H9 (cell line): ENCODE measurements at regions not wholly inside any gene's neighbourhood (a gene's known extent, or its start where the extent isn't known, plus 50 kb on each side); places are given as distances from the start of the nearest gene placed in this dataset.

Experiments
- DNase-seq: peaks from one replicate; pipeline ENCODE4 v3.0.0-alpha.2; 2017
- H2AFZ ChIP-seq: one replicate; pipeline ENCODE4 v1.6.1; 2013; ENCODE audit warnings: mild to moderate bottlenecking, low read length, control low read depth, moderate library complexity
- H2AK5ac ChIP-seq: 2 replicates; pipeline ENCODE4 v1.6.1; 2013; ENCODE audit warnings: low read length, control low read depth, mixed read lengths; ENCODE audit not compliant: insufficient read length
- H2BK120ac ChIP-seq: one replicate; pipeline ENCODE4 v1.6.1; 2013; ENCODE audit warnings: low read depth, mild to moderate bottlenecking, low read length, control low read depth, inconsistent platforms; ENCODE audit not compliant: poor library complexity, severe bottlenecking
- H2BK12ac ChIP-seq: 2 replicates; pipeline ENCODE4 v1.6.1; 2013; ENCODE audit warnings: low read length, control low read depth, mixed read lengths, low read depth; ENCODE audit not compliant: insufficient read length
- H2BK15ac ChIP-seq: 2 replicates; pipeline ENCODE4 v1.6.1; 2013; ENCODE audit warnings: low read depth, low read length, control low read depth
- H2BK20ac ChIP-seq: one replicate; pipeline ENCODE4 v1.6.1; 2013; ENCODE audit warnings: low read depth, mild to moderate bottlenecking, low read length, control low read depth, inconsistent platforms; ENCODE audit not compliant: poor library complexity, severe bottlenecking
- H2BK5ac ChIP-seq: 2 replicates; pipeline ENCODE4 v1.6.1; 2013; ENCODE audit warnings: low read length, control low read depth, mixed read lengths; ENCODE audit not compliant: insufficient read length
- H3K14ac ChIP-seq: 2 replicates; pipeline ENCODE4 v1.6.1; 2013; ENCODE audit warnings: low read length, control low read depth; ENCODE audit not compliant: insufficient read depth
- H3K18ac ChIP-seq: 2 replicates; pipeline ENCODE4 v1.6.1; 2013; ENCODE audit warnings: low read depth, mild to moderate bottlenecking, mixed read lengths, low read length, control low read depth; ENCODE audit not compliant: insufficient read length
- H3K23ac ChIP-seq: 2 replicates; pipeline ENCODE4 v1.6.1; 2013; ENCODE audit warnings: low read length, control low read depth, mixed read lengths, low read depth; ENCODE audit not compliant: insufficient read length
- H3K23me2 ChIP-seq: 2 replicates; pipeline ENCODE4 v1.6.1; 2013; ENCODE audit warnings: low read depth, mild to moderate bottlenecking, mixed read lengths, low read length, control low read depth; ENCODE audit not compliant: insufficient read length, poor library complexity, severe bottlenecking
- H3K27ac ChIP-seq: 2 replicates; pipeline ENCODE4 v1.5.1; 2013; ENCODE audit warnings: low read length, control low read depth, mixed read lengths, low read depth; ENCODE audit not compliant: insufficient read length
- H3K27me3 ChIP-seq: 2 replicates; pipeline ENCODE4 v1.6.1; 2013; ENCODE audit warnings: low read length, control low read depth, inconsistent platforms; ENCODE audit not compliant: insufficient read depth
- H3K4ac ChIP-seq: 2 replicates; pipeline ENCODE4 v1.6.1; 2013; ENCODE audit warnings: low read depth, mild to moderate bottlenecking, control low read depth, inconsistent platforms, low read length, moderate library complexity
- H3K4me1 ChIP-seq: 2 replicates; pipeline ENCODE4 v1.6.1; 2013; ENCODE audit warnings: low read length, control low read depth, inconsistent platforms; ENCODE audit not compliant: insufficient read depth
- H3K4me2 ChIP-seq: 2 replicates; pipeline ENCODE4 v1.6.1; 2013; ENCODE audit warnings: low read length, control low read depth, mixed read lengths; ENCODE audit not compliant: insufficient read length, insufficient read depth
- H3K56ac ChIP-seq: 2 replicates; pipeline ENCODE4 v1.6.1; 2013; ENCODE audit warnings: low read depth, mild to moderate bottlenecking, mixed read lengths, low read length, control low read depth; ENCODE audit not compliant: insufficient read length
- H3K79me1 ChIP-seq: 2 replicates; pipeline ENCODE4 v1.6.1; 2013; ENCODE audit warnings: low read depth, mild to moderate bottlenecking, moderate library complexity, low read length, control low read depth, inconsistent platforms; ENCODE audit not compliant: insufficient read depth, poor library complexity, severe bottlenecking
- H3K79me2 ChIP-seq: 2 replicates; pipeline ENCODE4 v1.6.1; 2013; ENCODE audit warnings: low read length, control low read depth, inconsistent platforms; ENCODE audit not compliant: insufficient read depth
- H3K9ac ChIP-seq: 2 replicates; pipeline ENCODE4 v1.6.1; 2013; ENCODE audit warnings: low read length, control low read depth, mixed read lengths; ENCODE audit not compliant: insufficient read length; ENCODE audit errors: extremely low read depth
- H3K9me3 ChIP-seq: one replicate; pipeline ENCODE4 v1.6.1; 2013; ENCODE audit warnings: low read depth, low read length, inconsistent platforms; ENCODE audit not compliant: control insufficient read depth
- H3T11ph ChIP-seq: one replicate; pipeline ENCODE4 v1.6.1; 2013; ENCODE audit warnings: mild to moderate bottlenecking, low read length, control low read depth, inconsistent platforms
- H4K20me1 ChIP-seq: one replicate; pipeline ENCODE4 v1.6.1; 2013; ENCODE audit not compliant: control insufficient read depth, insufficient read length, insufficient read depth
- H4K5ac ChIP-seq: 2 replicates; pipeline ENCODE4 v1.6.1; 2013; ENCODE audit warnings: low read depth, mild to moderate bottlenecking, mixed read lengths, low read length, control low read depth; ENCODE audit not compliant: insufficient read length
- H4K8ac ChIP-seq: replicated peaks from 2 replicates; pipeline ENCODE4 v1.6.1; 2013; ENCODE audit warnings: low read length, control low read depth, mixed read lengths, low read depth; ENCODE audit not compliant: insufficient read length
- H4K91ac ChIP-seq: 2 replicates; pipeline ENCODE4 v1.6.1; 2013; ENCODE audit warnings: low read depth, mild to moderate bottlenecking, moderate library complexity, mixed read lengths, low read length, control low read depth; ENCODE audit not compliant: insufficient read length
- H3K27ac Mint-ChIP-seq, 3 experiments: 2 replicates in 2 of 3; 3 replicates in 1 of 3; pipeline ENCODE4 v1.8.0; 2020 to 2021; ENCODE audit warnings: mixed read lengths in 3 of 3, mild to moderate bottlenecking in 1 of 3, moderate library complexity in 1 of 3
- H3K27me3 Mint-ChIP-seq: 2 replicates; pipeline ENCODE4 v1.8.0; 2021; ENCODE audit warnings: low read depth, mild to moderate bottlenecking, moderate library complexity, mixed read lengths
- H3K36me3 Mint-ChIP-seq, 3 experiments: 2 replicates in 2 of 3; 3 replicates in 1 of 3; pipeline ENCODE4 v1.8.0; 2020 to 2021; ENCODE audit warnings: low read depth in 3 of 3, mixed read lengths in 3 of 3; ENCODE audit not compliant: insufficient read depth in 1 of 3
- H3K4me1 Mint-ChIP-seq, 2 experiments: 2 replicates each; pipeline ENCODE4 v1.8.0; 2020; ENCODE audit warnings: mixed read lengths in 2 of 2
- H3K4me3 Mint-ChIP-seq, 2 experiments: 2 replicates in 1 of 2; 3 replicates in 1 of 2; pipeline ENCODE4 v1.8.0; 2020 to 2021; ENCODE audit warnings: mild to moderate bottlenecking in 2 of 2, mixed read lengths in 2 of 2, moderate library complexity in 1 of 2
- H3K9me3 Mint-ChIP-seq, 2 experiments: 2 replicates in 1 of 2; 3 replicates in 1 of 2; pipeline ENCODE4 v1.8.0; 2020; ENCODE audit warnings: mild to moderate bottlenecking in 2 of 2, mixed read lengths in 2 of 2, moderate library complexity in 1 of 2
- WGBS: extraction: QIAGEN DNeasy Blood & Tissue Kit; methylation state at CpG from one replicate; pipeline ENCODE4 v1.1.7; 2013; ENCODE audit warnings: missing lambda C conversion rate, low lambda C conversion rate, mixed read lengths; ENCODE audit not compliant: insufficient read length; ENCODE audit errors: extremely low coverage; 5-methylcytosine and 5-hydroxymethylcytosine counted together
- TF ChIP-seq, protein P1 (sequence below): fragments of 200-600 bp; sonication (generic); conservative IDR thresholded peaks from 3 replicates; pipeline ENCODE4 v1.8.0; 2021; ENCODE audit warnings: antibody characterized with exemption, mild to moderate bottlenecking

DNA sequence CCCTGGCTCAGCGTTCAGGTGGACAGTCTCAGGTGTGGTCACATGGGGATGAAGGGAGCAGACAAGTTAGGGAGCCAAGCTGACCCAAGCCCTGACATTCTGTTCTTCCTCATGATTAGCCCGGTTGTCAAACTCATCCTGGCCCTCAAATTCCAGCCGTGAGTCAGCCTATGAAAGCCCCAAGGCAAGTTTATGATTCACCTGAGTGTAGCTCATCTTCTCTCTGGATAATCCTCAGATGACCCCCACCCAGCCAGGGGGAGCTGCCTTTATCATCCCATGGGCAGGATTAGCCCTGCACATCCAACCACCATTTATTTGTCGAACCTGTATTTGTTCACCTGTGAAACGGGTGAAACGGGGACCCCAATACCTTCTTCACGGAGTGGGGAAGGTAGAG lies 161.9 kb downstream of the DHX35 start:
- H2AK5ac ChIP-seq, result no peak overlapping the region
- H2AFZ ChIP-seq, result no peak overlapping the region
- H3K27me3 ChIP-seq, result no peaks in the 10 kb centered on the region; the same call in 1 of the 2 replicates
- H3K4me1 Mint-ChIP-seq, result peaks cover 24 to 30% of the 10 kb centered on the region in 2 experiments
- H3K36me3 Mint-ChIP-seq, result peaks cover 0 to 6% (median 2%) of the 10 kb centered on the region in 3 experiments; a peak in 3 of 7 replicates
- no peak overlapping the region for H4K5ac ChIP-seq
- TF ChIP-seq, protein P1, sequence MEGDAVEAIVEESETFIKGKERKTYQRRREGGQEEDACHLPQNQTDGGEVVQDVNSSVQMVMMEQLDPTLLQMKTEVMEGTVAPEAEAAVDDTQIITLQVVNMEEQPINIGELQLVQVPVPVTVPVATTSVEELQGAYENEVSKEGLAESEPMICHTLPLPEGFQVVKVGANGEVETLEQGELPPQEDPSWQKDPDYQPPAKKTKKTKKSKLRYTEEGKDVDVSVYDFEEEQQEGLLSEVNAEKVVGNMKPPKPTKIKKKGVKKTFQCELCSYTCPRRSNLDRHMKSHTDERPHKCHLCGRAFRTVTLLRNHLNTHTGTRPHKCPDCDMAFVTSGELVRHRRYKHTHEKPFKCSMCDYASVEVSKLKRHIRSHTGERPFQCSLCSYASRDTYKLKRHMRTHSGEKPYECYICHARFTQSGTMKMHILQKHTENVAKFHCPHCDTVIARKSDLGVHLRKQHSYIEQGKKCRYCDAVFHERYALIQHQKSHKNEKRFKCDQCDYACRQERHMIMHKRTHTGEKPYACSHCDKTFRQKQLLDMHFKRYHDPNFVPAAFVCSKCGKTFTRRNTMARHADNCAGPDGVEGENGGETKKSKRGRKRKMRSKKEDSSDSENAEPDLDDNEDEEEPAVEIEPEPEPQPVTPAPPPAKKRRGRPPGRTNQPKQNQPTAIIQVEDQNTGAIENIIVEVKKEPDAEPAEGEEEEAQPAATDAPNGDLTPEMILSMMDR, result no peak
- H3K79me2 ChIP-seq, result no peaks in the 10 kb centered on the region
- H3K18ac ChIP-seq, result no peak overlapping the region
- no peaks in the 10 kb centered on the region for H3K23me2 ChIP-seq
- H3K4ac ChIP-seq, result no peak overlapping the region
- H3K4me1 ChIP-seq, result peaks cover 13% of the 10 kb centered on the region
- H3K9me3 ChIP-seq, result no peaks in the 10 kb centered on the region
- DNase-seq, result no peak
- no peak overlapping the region for H4K8ac ChIP-seq
- no peak overlapping the region for H3K9ac ChIP-seq
- H3T11ph ChIP-seq, result no peak overlapping the region
- no peak overlapping the region for H3K56ac ChIP-seq
- WGBS, result no CpG with 5 or more reads among the region's 7 CpGs
- no peak overlapping the region for H3K23ac ChIP-seq
- no peak overlapping the region for H2BK120ac ChIP-seq
- H3K27ac ChIP-seq, result no peak overlapping the region
- H4K20me1 ChIP-seq, result no peaks in the 10 kb centered on the region
- peaks cover 30% of the 10 kb centered on the region for H3K27me3 Mint-ChIP-seq
- no peak overlapping the region for H2BK20ac ChIP-seq
- H2BK5ac ChIP-seq, result no peak overlapping the region
- no peak overlapping the region for H4K91ac ChIP-seq
- H3K4me2 ChIP-seq, result no peak overlapping the region
- H3K4me3 Mint-ChIP-seq, result no peak overlapping the region
- H3K27ac Mint-ChIP-seq, result no peak overlapping the region
- no peak overlapping the region for H2BK12ac ChIP-seq
- H2BK15ac ChIP-seq, result no peak overlapping the region
- no peak overlapping the region for H3K14ac ChIP-seq
- H3K79me1 ChIP-seq, result no peaks in the 10 kb centered on the region
- peaks cover 4 to 6% of the 10 kb centered on the region in 2 experiments; a peak in 4 of 5 replicates for H3K9me3 Mint-ChIP-seq
